ENCODE measurements at regions not wholly inside any gene's neighbourhood (a gene's known extent, or its start where the extent isn't known, plus 50 kb on each side); places are given as distances from the start of the nearest gene placed in this dataset.

DNA sequence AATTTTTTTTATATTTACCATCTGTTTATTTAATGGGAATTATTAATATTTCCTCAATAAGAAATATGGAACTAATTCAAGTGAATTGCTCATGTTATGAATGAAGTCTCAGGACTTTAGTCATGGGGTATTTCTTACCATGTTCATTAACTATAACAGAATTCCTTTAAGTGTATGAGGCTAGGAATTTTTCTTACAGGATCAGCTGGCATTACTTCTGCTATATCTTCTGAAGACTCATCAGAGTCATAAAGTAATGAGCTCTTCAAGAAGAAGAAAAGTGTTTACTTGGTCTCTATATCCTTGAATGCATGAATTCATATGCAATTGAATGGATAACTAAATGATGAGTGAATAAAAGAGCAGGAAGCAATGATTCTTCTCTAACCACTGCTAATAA lies 486.8 kb upstream of the THBS1 start:
- no peak overlapping the region for H3K4me3 ChIP-seq (ENCODE audit: extremely low read depth in 1 of 4, insufficient read depth in 2 of 4, low read depth in 3 of 4, low read length in 4 of 4)
- H4K91ac ChIP-seq (replicated peaks; ENCODE audit: insufficient read length, low read length): no peak overlapping the region
- no peak overlapping the region for H3K27ac ChIP-seq (ENCODE audit: low read depth, low read length)
- H3K23me2 ChIP-seq (ENCODE audit: low read depth, low read length): no peaks in the 10 kb centered on the region
- H2BK5ac ChIP-seq (ENCODE audit: low read depth, low read length): no peak overlapping the region
- FAIRE-seq: no peak
- H4K8ac ChIP-seq (ENCODE audit: extremely low read depth, insufficient read depth, low read length): no peak overlapping the region
- no peak overlapping the region for H3K14ac ChIP-seq (ENCODE audit: insufficient read length)
- H3K4ac ChIP-seq (replicated peaks; ENCODE audit: insufficient read length, low read depth, low read length): no peak overlapping the region
- no peak overlapping the region for H2AK5ac ChIP-seq (ENCODE audit: low read depth, low read length)
- H3K27me3 ChIP-seq (replicated peaks in 1 of 4; ENCODE audit: control insufficient read depth in 3 of 4, extremely low read depth in 1 of 4, insufficient read depth in 3 of 4, low read length in 3 of 4): no peaks in the 10 kb centered on the region
- H4K20me1 ChIP-seq (replicated peaks in 1 of 2; ENCODE audit: control insufficient read depth in 1 of 2, insufficient read depth in 2 of 2, low read length in 2 of 2): no peaks in the 10 kb centered on the region
- no peak overlapping the region for H2BK120ac ChIP-seq (replicated peaks; ENCODE audit: low read depth, low read length)
- H4K5ac ChIP-seq (ENCODE audit: insufficient read length, low read depth, low read length): peak overlapping the region; percentile 54
- ChIA-PET POLR2A (ENCODE audit: partially characterized antibody) (interaction anchor here (1.2 to 1.7 kb wide), 2 partner anchors 486 to 487 kb away, joined by 3 to 7 read pairs; partner anchors contain the start of gene THBS1), CTCF (ENCODE audit: partially characterized antibody) (interaction anchor here (1.0 kb wide), 1 partner anchor 31 kb away, joined by 3 read pairs; no protein-coding TSS in a partner anchor)
- H2AFZ ChIP-seq (ENCODE audit: low read length): no peak overlapping the region
- H3K9ac ChIP-seq (replicated peaks in 1 of 4; ENCODE audit: extremely low read depth in 1 of 4, low read depth in 3 of 4, low read length in 3 of 4): no peak overlapping the region
- no peak overlapping the region for H2BK20ac ChIP-seq (ENCODE audit: low read length)
- no peak overlapping the region for H3K56ac ChIP-seq (replicated peaks; ENCODE audit: insufficient read length, low read depth, low read length)
- no peak overlapping the region for H2BK12ac ChIP-seq (ENCODE audit: low read depth, low read length)
- no peak for DNase-seq (ENCODE audit: low read depth in 1 of 2, low spot score in 2 of 2)
- no peaks in the 10 kb centered on the region for H3K79me1 ChIP-seq (ENCODE audit: low read depth, low read length)
- TF ChIP-seq SIRT6 (IDR thresholded peaks at IDR 0.05; ENCODE audit: low read length) (no peak), HDAC6 (IDR thresholded peaks at IDR 0.05; ENCODE audit: low read depth, low read length) (no peak), CREB1 (IDR thresholded peaks at IDR 0.05) (no peak), KDM5A (IDR thresholded peaks at IDR 0.05; ENCODE audit: low read length) (no peak), CBX8 (IDR thresholded peaks at IDR 0.05; ENCODE audit: borderline replicate concordance, low read depth, low read length) (no peak), RNF2 (IDR thresholded peaks at IDR 0.05; ENCODE audit: borderline replicate concordance, low read depth, low read length, missing control alignments, poor library complexity, severe bottlenecking) (no peak), SP1 (IDR thresholded peaks at IDR 0.05; ENCODE audit: low read depth, low read length) (no peak), KDM1A (IDR thresholded peaks at IDR 0.05; ENCODE audit: borderline replicate concordance, low read length) (no peak), TEAD4 (IDR thresholded peaks at IDR 0.05; ENCODE audit: low read depth, low read length) (no peak), CHD2 (IDR thresholded peaks at IDR 0.05; ENCODE audit: low read length) (no peak)
- TF ChIP-seq, protein P1, sequence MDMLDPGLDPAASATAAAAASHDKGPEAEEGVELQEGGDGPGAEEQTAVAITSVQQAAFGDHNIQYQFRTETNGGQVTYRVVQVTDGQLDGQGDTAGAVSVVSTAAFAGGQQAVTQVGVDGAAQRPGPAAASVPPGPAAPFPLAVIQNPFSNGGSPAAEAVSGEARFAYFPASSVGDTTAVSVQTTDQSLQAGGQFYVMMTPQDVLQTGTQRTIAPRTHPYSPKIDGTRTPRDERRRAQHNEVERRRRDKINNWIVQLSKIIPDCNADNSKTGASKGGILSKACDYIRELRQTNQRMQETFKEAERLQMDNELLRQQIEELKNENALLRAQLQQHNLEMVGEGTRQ (IDR thresholded peaks at IDR 0.05; ENCODE audit: low read length): no peak
- H3K36me3 ChIP-seq (ENCODE audit: control insufficient read depth in 2 of 4, insufficient read depth in 4 of 4, low read length in 3 of 4): no peaks in the 10 kb centered on the region
- H3K79me2 ChIP-seq (ENCODE audit: control insufficient read depth in 1 of 2, insufficient read depth in 2 of 2, low read length in 2 of 2): no peaks in the 10 kb centered on the region
- peaks cover 0 to 19% (median 10%) of the 10 kb centered on the region in 4 experiments; a peak in 6 of 7 replicates for H3K4me1 ChIP-seq (replicated peaks in 1 of 4; ENCODE audit: control insufficient read depth in 3 of 4, insufficient read depth in 4 of 4, low read length in 3 of 4)
- no peak overlapping the region for H3K4me2 ChIP-seq (ENCODE audit: insufficient read depth in 1 of 2, low read depth in 2 of 2, low read length in 2 of 2)
- no peak overlapping the region; the same call in 1 of the 2 replicates for H3K18ac ChIP-seq (ENCODE audit: extremely low read depth, low read length)
- H2BK15ac ChIP-seq (ENCODE audit: low read length): no peak overlapping the region
- H3K9me3 ChIP-seq (ENCODE audit: insufficient read depth in 2 of 2, low read depth in 1 of 2, low read length in 1 of 2): no peaks in the 10 kb centered on the region
- H3K23ac ChIP-seq (ENCODE audit: insufficient read length): no peak overlapping the region
